WI38 (cell line): ENCODE measurements at regions not wholly inside any gene's neighbourhood (a gene's known extent, or its start where the extent isn't known, plus 50 kb on each side); places are given as distances from the start of the nearest gene placed in this dataset.

Source experiments
- H3K4me3 ChIP-seq: 2 replicates; pipeline ENCODE4 v1.5.1; 2011; ENCODE audit warnings: low read depth, mild to moderate bottlenecking, control low read depth, low read length
- TF ChIP-seq, protein P1 (sequence below): IDR thresholded peaks from 2 replicates; pipeline ENCODE4 v1.5.1; 2012; ENCODE audit warnings: low read depth, mild to moderate bottlenecking, control low read depth, low read length

- TF ChIP-seq, protein P1, sequence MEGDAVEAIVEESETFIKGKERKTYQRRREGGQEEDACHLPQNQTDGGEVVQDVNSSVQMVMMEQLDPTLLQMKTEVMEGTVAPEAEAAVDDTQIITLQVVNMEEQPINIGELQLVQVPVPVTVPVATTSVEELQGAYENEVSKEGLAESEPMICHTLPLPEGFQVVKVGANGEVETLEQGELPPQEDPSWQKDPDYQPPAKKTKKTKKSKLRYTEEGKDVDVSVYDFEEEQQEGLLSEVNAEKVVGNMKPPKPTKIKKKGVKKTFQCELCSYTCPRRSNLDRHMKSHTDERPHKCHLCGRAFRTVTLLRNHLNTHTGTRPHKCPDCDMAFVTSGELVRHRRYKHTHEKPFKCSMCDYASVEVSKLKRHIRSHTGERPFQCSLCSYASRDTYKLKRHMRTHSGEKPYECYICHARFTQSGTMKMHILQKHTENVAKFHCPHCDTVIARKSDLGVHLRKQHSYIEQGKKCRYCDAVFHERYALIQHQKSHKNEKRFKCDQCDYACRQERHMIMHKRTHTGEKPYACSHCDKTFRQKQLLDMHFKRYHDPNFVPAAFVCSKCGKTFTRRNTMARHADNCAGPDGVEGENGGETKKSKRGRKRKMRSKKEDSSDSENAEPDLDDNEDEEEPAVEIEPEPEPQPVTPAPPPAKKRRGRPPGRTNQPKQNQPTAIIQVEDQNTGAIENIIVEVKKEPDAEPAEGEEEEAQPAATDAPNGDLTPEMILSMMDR = no peak
Observed at GRCh38 chr19:31121501-31121900, 227.7 kb downstream of the TSHZ3 start.

DNA sequence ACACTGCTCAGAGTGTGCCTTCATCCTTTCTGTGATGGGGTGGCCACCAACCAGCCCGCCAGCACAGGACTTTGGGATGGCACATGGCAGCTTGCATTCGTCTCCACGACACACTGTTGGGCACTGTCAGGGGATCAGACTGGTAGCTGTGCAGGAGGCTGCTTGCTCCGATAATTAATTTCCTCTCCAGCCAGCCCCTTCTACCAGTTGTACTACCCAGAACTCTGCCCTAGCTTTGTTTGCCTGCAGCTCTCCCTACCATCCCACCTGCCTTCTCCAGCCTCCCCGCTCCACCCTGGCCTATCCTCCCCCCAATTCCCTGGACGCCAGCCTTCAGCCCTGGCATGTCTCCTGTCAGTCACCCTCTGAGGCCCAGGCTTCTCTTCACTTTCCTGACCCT is 228.3 kb downstream of the TSHZ3 start:
- TF ChIP-seq, protein P1 = no peak
- no peak overlapping the region for H3K4me3 ChIP-seq

More at GRCh38 chr19:31121501-31121900, 227.7 kb downstream of the TSHZ3 start:
- H3K4me3 ChIP-seq = no peak overlapping the region

DNA sequence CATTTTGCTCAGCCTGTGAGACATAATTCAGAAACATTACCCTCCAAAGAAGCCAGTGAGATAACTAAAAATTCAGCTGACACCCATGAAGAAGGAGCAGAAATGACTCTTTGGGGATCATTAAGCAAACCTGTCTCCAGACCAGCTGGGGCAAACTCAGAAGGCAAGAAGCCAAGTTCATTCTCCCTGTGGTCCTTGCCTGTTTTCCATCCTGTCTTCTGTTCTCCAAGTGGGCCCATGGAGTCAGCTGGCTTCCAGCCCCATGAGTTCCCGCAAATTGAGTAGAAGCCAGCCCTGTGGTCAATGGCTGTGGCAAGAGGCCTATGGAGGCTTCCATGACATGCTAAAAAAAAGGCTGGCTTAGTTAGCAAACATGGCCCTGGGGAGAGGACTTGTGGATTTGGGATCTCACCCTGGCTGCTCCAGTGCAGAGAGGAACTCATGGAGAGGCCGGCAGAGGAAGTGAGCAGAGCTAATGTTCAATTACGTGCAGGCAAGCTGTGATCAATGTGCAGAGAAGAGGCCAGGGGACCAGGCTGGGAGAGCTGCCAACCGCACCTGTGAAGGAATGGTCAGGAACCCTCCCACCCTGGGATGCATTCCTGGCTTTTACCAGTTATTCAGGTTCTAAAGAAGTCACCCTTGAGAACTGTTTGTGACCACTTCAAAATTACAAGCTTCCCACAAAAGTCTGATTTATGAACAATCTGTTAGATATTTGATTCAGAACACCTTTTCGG is 229.1 kb downstream of the TSHZ3 start:
- no peak overlapping the region for H3K4me3 ChIP-seq
- TF ChIP-seq, protein P1 = no peak

DNA sequence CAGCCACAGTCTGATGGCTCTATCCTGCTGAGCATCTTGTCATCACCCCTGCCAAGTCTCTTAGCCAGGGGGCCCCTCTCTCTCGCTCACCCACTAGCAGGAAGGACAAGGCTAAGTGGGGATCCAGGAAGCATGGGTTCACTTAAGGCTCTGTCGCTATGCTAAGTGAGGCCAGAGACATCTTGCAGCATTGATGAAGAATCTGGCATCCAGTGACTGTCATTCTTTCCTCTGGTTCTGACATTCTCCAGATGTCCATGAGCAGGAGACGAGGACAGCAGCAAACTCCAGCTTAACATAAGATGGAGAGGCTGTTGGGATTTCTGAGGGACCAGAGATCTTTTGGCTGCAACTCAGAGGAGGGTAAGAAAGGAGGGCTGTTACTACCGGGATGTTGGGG is 230.2 kb downstream of the TSHZ3 start:
- TF ChIP-seq, protein P1 = no peak
- H3K4me3 ChIP-seq = no peak overlapping the region

- TF ChIP-seq, protein P1 = no peak
- no peak overlapping the region for H3K4me3 ChIP-seq
Observed at GRCh38 chr19:31118287-31118955, 230.8 kb downstream of the TSHZ3 start.

GRCh38 chr19:31114585-31114984 is 234.7 kb downstream of the TSHZ3 start:
- no peak overlapping the region for H3K4me3 ChIP-seq
- TF ChIP-seq, protein P1 = no peak

- TF ChIP-seq, protein P1 = no peak
- H3K4me3 ChIP-seq = no peak overlapping the region
Observed at GRCh38 chr19:31113293-31113692, 235.9 kb downstream of the TSHZ3 start.
